ENCODE measurements at regions not wholly inside any gene's neighbourhood (a gene's known extent, or its start where the extent isn't known, plus 50 kb on each side); places are given as distances from the start of the nearest gene placed in this dataset.
A peak's percentile ranks its signal among the peaks of the same experiment; 100 is the strongest.

- no peak for DNase-seq (ENCODE audit: low read depth)
- no peak for TF ChIP-seq CTCF (conservative IDR thresholded peaks at IDR 0.05; ENCODE audit: control insufficient read depth, insufficient read depth, low read depth, low read length)
- no peak overlapping the region for H3K4me3 ChIP-seq (ENCODE audit: control insufficient read depth, low read depth, low read length)
Measured at GRCh38 chr5:72658161-72658560, 151.0 kb upstream of the ZNF366 start.

GRCh38 chr5:72656756-72657513, 149.7 kb upstream of the ZNF366 start:
- TF ChIP-seq CTCF (conservative IDR thresholded peaks at IDR 0.05; ENCODE audit: control insufficient read depth, insufficient read depth, low read depth, low read length), result no peak
- DNase-seq (ENCODE audit: low read depth), result no peak
- H3K4me3 ChIP-seq (ENCODE audit: control insufficient read depth, low read depth, low read length), result no peak overlapping the region

GRCh38 chr5:72656331-72656730, 149.1 kb upstream of the ZNF366 start:
- no peak for TF ChIP-seq CTCF (conservative IDR thresholded peaks at IDR 0.05; ENCODE audit: control insufficient read depth, insufficient read depth, low read depth, low read length)
- DNase-seq (ENCODE audit: low read depth), result no peak
- no peak overlapping the region for H3K4me3 ChIP-seq (ENCODE audit: control insufficient read depth, low read depth, low read length)

GRCh38 chr5:72654231-72654630, 147.0 kb upstream of the ZNF366 start:
- H3K4me3 ChIP-seq (ENCODE audit: control insufficient read depth, low read depth, low read length), result no peak overlapping the region
- TF ChIP-seq CTCF (conservative IDR thresholded peaks at IDR 0.05; ENCODE audit: control insufficient read depth, insufficient read depth, low read depth, low read length), result no peak
- no peak for DNase-seq (ENCODE audit: low read depth)

GRCh38 chr5:72653586-72653985, 146.4 kb upstream of the ZNF366 start:
- H3K4me3 ChIP-seq (ENCODE audit: control insufficient read depth, low read depth, low read length), result no peak overlapping the region
- no peak for DNase-seq (ENCODE audit: low read depth)
- no peak for TF ChIP-seq CTCF (conservative IDR thresholded peaks at IDR 0.05; ENCODE audit: control insufficient read depth, insufficient read depth, low read depth, low read length)

- peak; percentile 11 for DNase-seq (ENCODE audit: low read depth)
- no peak overlapping the region for H3K4me3 ChIP-seq (ENCODE audit: control insufficient read depth, low read depth, low read length)
- TF ChIP-seq CTCF (conservative IDR thresholded peaks at IDR 0.05; ENCODE audit: control insufficient read depth, insufficient read depth, low read depth, low read length), result no peak
Measured at GRCh38 chr5:72651779-72652178, 144.6 kb upstream of the ZNF366 start.
